Osteocyte (in vitro differentiated cells): ENCODE measurements at regions not wholly inside any gene's neighbourhood (a gene's known extent, or its start where the extent isn't known, plus 50 kb on each side); places are given as distances from the start of the nearest gene placed in this dataset.

Source experiments
- DNase-seq: peaks from one replicate; pipeline ENCODE4 v3.0.0; 2021; ENCODE audit warnings: mixed read lengths; ENCODE audit not compliant: unreplicated experiment; ENCODE audit errors: extremely low spot score
- H3K27ac Mint-ChIP-seq: one replicate; pipeline ENCODE4 v1.8.0; 2021; ENCODE audit warnings: mild to moderate bottlenecking, mixed read lengths; ENCODE audit not compliant: unreplicated experiment
- H3K27me3 Mint-ChIP-seq: one replicate; pipeline ENCODE4 v1.8.0; 2021; ENCODE audit warnings: mixed read lengths; ENCODE audit not compliant: unreplicated experiment
- H3K36me3 Mint-ChIP-seq: one replicate; pipeline ENCODE4 v1.8.0; 2021; ENCODE audit warnings: mixed read lengths; ENCODE audit not compliant: unreplicated experiment
- H3K4me1 Mint-ChIP-seq: one replicate; pipeline ENCODE4 v1.8.0; 2021; ENCODE audit warnings: mixed read lengths; ENCODE audit not compliant: unreplicated experiment
- H3K4me3 Mint-ChIP-seq: one replicate; pipeline ENCODE4 v1.8.0; 2021; ENCODE audit warnings: mild to moderate bottlenecking, moderate library complexity, mixed read lengths; ENCODE audit not compliant: unreplicated experiment
- H3K9me3 Mint-ChIP-seq: one replicate; pipeline ENCODE4 v1.8.0; 2021; ENCODE audit warnings: mixed read lengths; ENCODE audit not compliant: unreplicated experiment
- TF ChIP-seq, protein P1 (sequence below): fragments of 200-600 bp; sonication (generic); IDR thresholded peaks from 2 replicates; pipeline ENCODE4 v1.5.0; 2021; ENCODE audit warnings: antibody characterized with exemption, mild to moderate bottlenecking, moderate library complexity

DNA sequence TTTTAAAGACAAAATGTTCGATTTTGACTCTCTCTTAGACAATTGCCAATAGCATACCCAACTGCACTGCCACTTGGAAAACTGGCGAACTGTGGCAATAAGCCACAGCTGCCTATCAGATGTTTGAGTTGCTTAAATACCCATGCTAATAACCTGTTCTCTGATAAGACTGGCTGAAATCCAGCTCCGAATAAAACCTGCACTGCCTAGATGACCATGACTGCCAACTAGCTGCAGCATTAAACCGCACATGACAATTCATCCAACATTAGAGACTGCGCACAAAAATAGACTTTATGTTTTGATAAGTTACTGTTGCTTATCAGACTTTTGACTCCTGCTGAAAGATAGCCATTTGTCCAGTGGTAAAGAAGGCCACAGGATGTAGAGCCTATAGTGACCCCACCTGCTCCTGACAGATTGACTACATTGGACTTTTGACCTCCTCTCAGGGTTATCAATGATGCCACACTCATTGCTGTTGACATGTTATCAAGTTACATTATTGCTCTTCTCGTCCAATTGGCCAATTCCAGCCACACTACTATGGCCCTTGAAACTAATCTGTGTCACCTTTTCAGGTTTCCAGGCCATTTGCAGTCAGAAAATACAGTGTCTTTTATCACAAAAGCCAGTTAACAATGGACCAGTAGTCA, 299.0 kb downstream of the HGF start:
- DNase-seq = no peak
- no peaks in the 10 kb centered on the region for H3K36me3 Mint-ChIP-seq
- no peaks in the 10 kb centered on the region for H3K27me3 Mint-ChIP-seq
- H3K9me3 Mint-ChIP-seq = no peaks in the 10 kb centered on the region
- TF ChIP-seq, protein P1, sequence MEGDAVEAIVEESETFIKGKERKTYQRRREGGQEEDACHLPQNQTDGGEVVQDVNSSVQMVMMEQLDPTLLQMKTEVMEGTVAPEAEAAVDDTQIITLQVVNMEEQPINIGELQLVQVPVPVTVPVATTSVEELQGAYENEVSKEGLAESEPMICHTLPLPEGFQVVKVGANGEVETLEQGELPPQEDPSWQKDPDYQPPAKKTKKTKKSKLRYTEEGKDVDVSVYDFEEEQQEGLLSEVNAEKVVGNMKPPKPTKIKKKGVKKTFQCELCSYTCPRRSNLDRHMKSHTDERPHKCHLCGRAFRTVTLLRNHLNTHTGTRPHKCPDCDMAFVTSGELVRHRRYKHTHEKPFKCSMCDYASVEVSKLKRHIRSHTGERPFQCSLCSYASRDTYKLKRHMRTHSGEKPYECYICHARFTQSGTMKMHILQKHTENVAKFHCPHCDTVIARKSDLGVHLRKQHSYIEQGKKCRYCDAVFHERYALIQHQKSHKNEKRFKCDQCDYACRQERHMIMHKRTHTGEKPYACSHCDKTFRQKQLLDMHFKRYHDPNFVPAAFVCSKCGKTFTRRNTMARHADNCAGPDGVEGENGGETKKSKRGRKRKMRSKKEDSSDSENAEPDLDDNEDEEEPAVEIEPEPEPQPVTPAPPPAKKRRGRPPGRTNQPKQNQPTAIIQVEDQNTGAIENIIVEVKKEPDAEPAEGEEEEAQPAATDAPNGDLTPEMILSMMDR = no peak
- H3K4me3 Mint-ChIP-seq = no peak overlapping the region
- H3K27ac Mint-ChIP-seq = no peak overlapping the region
- peaks cover 5% of the 10 kb centered on the region for H3K4me1 Mint-ChIP-seq

DNA sequence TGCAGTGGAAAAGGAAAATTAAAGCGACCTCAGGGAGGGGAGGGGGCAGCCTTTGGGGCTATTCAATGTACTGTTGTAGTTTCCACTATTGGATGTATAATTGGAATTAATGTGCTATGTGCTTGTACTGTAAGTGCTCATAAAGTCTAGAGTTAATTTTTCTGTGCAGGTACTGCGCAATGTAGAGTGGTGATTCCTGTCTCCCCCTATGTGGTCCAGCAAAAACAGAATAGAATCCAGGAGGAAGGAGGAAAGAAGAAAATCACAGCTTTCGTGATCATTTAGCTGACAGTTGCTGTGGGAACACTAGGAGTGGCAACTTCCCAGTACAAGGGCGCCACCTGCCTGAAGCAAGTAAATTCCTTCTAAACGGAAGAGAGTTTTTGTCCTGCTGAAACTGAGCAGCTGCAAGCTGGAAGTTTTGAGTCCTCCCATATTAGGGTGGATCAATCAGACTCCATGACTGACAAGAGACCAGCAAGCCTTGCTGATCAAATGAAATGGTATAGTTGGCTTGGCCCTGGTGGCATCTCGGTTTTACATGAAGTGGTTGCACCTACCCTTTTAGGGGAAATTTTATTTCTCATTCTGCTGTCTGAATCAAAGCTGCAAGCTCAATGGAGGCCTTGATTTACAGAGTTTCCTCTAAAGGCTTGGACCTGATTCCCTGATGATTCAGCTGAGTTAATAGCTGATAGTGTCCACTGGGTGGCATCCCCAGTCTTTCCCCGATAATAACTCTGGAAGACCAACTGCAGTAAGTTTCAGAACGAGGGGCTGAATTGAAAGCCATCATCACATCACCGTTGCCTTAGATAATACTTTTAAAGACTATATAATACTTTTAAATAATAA, 299.8 kb downstream of the HGF start:
- Mint-ChIP-seq H3K9me3 (no peaks in the 10 kb centered on the region), H3K27me3 (no peaks in the 10 kb centered on the region), H3K36me3 (no peaks in the 10 kb centered on the region), H3K27ac (no peak overlapping the region), H3K4me1 (peaks cover 5% of the 10 kb centered on the region), H3K4me3 (no peak overlapping the region)
- DNase-seq = no peak
- TF ChIP-seq, protein P1 = peak; percentile 80

DNA sequence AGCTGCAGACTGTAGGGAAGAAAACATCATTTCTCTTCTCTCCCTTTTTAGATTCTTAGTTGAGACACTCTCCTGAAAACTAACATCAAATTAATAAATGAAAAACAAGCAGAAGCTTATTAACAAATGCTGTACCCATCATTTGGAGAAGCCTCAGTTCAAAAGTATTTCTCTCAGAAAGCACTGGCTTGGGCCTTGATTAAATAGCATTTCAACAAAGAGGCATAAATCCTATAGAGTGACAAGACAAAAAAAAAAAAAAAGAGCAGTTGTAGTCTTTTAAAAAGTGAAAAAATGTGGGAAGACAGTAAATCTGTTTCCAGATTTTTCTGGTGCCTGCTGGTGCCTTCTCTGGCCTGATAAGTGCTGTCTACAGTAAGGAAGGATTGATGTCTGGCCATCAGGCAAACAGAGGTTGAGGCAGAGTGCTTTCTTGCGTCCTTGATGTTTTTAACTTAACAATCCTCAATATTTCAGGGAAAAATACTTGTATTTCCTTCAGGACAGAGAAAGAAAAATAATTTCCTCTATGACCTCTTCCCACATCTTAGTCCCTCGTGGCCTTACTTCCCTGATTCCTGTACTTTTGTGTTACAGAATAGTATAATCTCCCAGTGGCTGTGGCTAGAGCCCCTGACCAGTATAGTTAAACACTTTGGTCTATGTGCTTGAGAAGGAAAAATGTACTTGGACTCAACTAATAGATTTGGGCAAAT, 300.5 kb downstream of the HGF start:
- Mint-ChIP-seq H3K27me3 (no peaks in the 10 kb centered on the region), H3K4me1 (peaks cover 5% of the 10 kb centered on the region), H3K4me3 (no peak overlapping the region), H3K36me3 (no peaks in the 10 kb centered on the region), H3K27ac (no peak overlapping the region), H3K9me3 (no peaks in the 10 kb centered on the region)
- DNase-seq = no peak
- TF ChIP-seq, protein P1 = no peak

DNA sequence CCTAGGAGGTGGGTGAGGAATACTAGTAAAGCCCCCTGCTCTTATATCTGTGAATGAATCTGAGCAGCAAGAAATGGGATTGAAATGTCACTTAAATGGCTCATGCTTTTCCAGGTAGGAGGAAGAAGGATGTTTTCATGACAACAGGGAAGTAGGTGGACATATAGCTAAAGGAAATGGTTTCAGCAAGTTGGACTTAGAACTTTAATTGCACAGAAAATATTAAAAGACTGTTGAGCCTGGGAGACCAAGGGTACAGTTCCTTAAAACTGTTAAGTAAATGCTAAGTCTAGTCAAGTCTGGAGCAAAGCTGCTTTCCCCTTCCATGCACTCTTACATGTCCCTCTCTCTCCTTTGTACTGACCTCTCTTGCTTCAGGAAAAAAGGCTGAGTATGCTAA, 301.3 kb downstream of the HGF start:
- Mint-ChIP-seq H3K27ac (no peak overlapping the region), H3K27me3 (no peaks in the 10 kb centered on the region), H3K4me3 (no peak overlapping the region), H3K9me3 (no peaks in the 10 kb centered on the region), H3K36me3 (no peaks in the 10 kb centered on the region), H3K4me1 (peaks cover 5% of the 10 kb centered on the region)
- no peak for DNase-seq
- TF ChIP-seq, protein P1 = no peak

DNA sequence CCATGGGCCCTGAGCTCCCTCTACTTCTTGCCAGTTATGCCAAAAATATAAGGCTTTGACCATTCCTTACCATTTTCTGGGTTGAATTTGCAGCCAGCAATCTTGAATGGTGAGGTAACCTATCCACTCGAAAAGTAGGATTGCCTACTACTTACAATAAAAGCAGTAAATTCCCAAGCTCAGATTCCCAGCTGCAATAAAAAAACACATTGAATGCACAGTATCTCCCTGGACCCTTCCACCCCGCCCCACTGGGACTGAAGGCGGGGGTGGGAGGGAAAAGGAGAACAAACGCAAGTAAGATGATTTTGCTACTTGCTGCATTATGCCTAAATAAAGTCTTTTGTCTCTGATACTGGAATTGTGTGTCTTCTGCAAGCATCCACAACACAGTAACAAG, 301.9 kb downstream of the HGF start:
- no peak overlapping the region for H3K4me3 Mint-ChIP-seq
- no peaks in the 10 kb centered on the region for H3K9me3 Mint-ChIP-seq
- TF ChIP-seq, protein P1 = no peak
- peaks cover 5% of the 10 kb centered on the region for H3K4me1 Mint-ChIP-seq
- no peak overlapping the region for H3K27ac Mint-ChIP-seq
- no peak for DNase-seq
- H3K27me3 Mint-ChIP-seq = no peaks in the 10 kb centered on the region
- no peaks in the 10 kb centered on the region for H3K36me3 Mint-ChIP-seq
